GM12892 (cell line): ENCODE measurements at regions not wholly inside any gene's neighbourhood (a gene's known extent, or its start where the extent isn't known, plus 50 kb on each side); places are given as distances from the start of the nearest gene placed in this dataset.

Experiments
- POLR2A ChIP-seq: IDR thresholded peaks from 2 replicates; pipeline ENCODE4 v1.6.1; 2011; ENCODE audit warnings: low read depth, low read length, control low read depth
- POLR2AphosphoS5 ChIP-seq: IDR thresholded peaks from 2 replicates; pipeline ENCODE4 v1.6.1; 2011; ENCODE audit warnings: low read depth, low read length, control low read depth
- TAF1 ChIP-seq: IDR thresholded peaks from 2 replicates; pipeline ENCODE4 v1.6.1; 2011; ENCODE audit warnings: low read depth, mild to moderate bottlenecking, control low read depth, low read length, borderline replicate concordance

DNA sequence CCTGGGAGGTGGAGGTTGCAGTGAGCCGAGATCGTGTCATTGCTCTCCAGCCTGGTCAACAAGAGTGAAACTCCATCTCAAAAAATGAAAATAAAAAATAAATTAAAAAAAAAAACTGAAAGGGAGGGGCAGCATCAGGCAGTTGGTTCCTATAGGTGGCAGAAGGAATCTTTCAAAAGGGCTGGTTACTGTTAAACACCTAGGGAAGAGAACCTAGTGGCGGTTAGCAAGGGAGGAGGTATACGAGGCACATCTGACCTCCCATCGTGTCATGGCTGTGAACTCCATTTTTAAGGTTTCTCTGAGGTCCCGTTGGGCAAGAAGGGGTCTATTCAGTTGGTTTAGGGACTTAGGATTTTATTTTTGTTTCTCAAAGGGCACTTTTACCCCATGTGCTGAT, 150.1 kb downstream of the SLC7A11 start:
- TF ChIP-seq POLR2A (no peak), POLR2AphosphoS5 (no peak), TAF1 (no peak)
